ENCODE measurements at regions not wholly inside any gene's neighbourhood (a gene's known extent, or its start where the extent isn't known, plus 50 kb on each side); places are given as distances from the start of the nearest gene placed in this dataset.

GRCh38 chr1:118371612-118372011, 186.6 kb upstream of the SPAG17 start:
- Mint-ChIP-seq H3K4me1 (no peaks in the 10 kb centered on the region), H3K4me3 (no peak overlapping the region), H3K9me3 (peaks cover 13 to 22% of the 10 kb centered on the region in 2 donors), H3K27ac (no peak overlapping the region), H3K27me3 (ENCODE audit: low read depth in 2 of 2) (no peaks in the 10 kb centered on the region), H3K36me3 (peaks cover under 1% of the 10 kb centered on the region)
- no peak for DNase-seq
- TF ChIP-seq CTCF (IDR thresholded peaks at IDR 0.05): no peak
- peaks cover 7% of the 10 kb centered on the region for H3K9me3 ChIP-seq (ENCODE audit: control insufficient read depth, insufficient read depth, low read length)
- no peak for ATAC-seq
- intact Hi-C loops (cut with micrococcal nuclease): no loop called here
- H3K27ac ChIP-seq (ENCODE audit: low read length): no peak overlapping the region
- H3K4me3 ChIP-seq (ENCODE audit: low read length): no peak overlapping the region
- no peaks in the 10 kb centered on the region for H3K4me1 ChIP-seq (ENCODE audit: control insufficient read depth, insufficient read depth, low read length)
- H3K27me3 ChIP-seq (ENCODE audit: control insufficient read depth, insufficient read depth, low read length): no peaks in the 10 kb centered on the region
- H3K36me3 ChIP-seq (ENCODE audit: control insufficient read depth, insufficient read depth, low read length): no peaks in the 10 kb centered on the region

GRCh38 chr1:118370861-118371260, 185.8 kb upstream of the SPAG17 start:
- no peaks in the 10 kb centered on the region for H3K27me3 Mint-ChIP-seq (ENCODE audit: low read depth in 2 of 2)
- no peaks in the 10 kb centered on the region for H3K27me3 ChIP-seq (ENCODE audit: control insufficient read depth, insufficient read depth, low read length)
- H3K27ac Mint-ChIP-seq: no peak overlapping the region
- ATAC-seq (no peak), DNase-seq (no peak)
- H3K4me1 Mint-ChIP-seq: no peaks in the 10 kb centered on the region
- no peak for TF ChIP-seq CTCF (IDR thresholded peaks at IDR 0.05)
- H3K4me1 ChIP-seq (ENCODE audit: control insufficient read depth, insufficient read depth, low read length): no peaks in the 10 kb centered on the region
- intact Hi-C loops (cut with micrococcal nuclease): no loop called here
- no peak overlapping the region for H3K4me3 ChIP-seq (ENCODE audit: low read length)
- H3K9me3 Mint-ChIP-seq: peaks cover 13 to 22% of the 10 kb centered on the region in 2 donors
- no peaks in the 10 kb centered on the region for H3K36me3 ChIP-seq (ENCODE audit: control insufficient read depth, insufficient read depth, low read length)
- no peaks in the 10 kb centered on the region for H3K36me3 Mint-ChIP-seq
- H3K4me3 Mint-ChIP-seq: no peak overlapping the region
- H3K27ac ChIP-seq (ENCODE audit: low read length): no peak overlapping the region
- H3K9me3 ChIP-seq (ENCODE audit: control insufficient read depth, insufficient read depth, low read length): peaks cover 7% of the 10 kb centered on the region

- H3K27ac Mint-ChIP-seq: no peak overlapping the region
- H3K9me3 ChIP-seq (ENCODE audit: control insufficient read depth, insufficient read depth, low read length): no peaks in the 10 kb centered on the region
- no peaks in the 10 kb centered on the region for H3K27me3 ChIP-seq (ENCODE audit: control insufficient read depth, insufficient read depth, low read length)
- no CpG with 5 or more reads among the region's 1 CpG for WGBS (ENCODE audit: insufficient coverage)
- no peak for TF ChIP-seq CTCF (IDR thresholded peaks at IDR 0.05)
- H3K36me3 Mint-ChIP-seq: no peaks in the 10 kb centered on the region
- H3K9me3 Mint-ChIP-seq: peaks cover 9 to 12% of the 10 kb centered on the region in 2 donors
- ATAC-seq (no peak), DNase-seq (no peak)
- H3K27ac ChIP-seq (ENCODE audit: low read length): no peak overlapping the region
- no peak overlapping the region for H3K4me3 ChIP-seq (ENCODE audit: low read length)
- no peaks in the 10 kb centered on the region for H3K4me1 ChIP-seq (ENCODE audit: control insufficient read depth, insufficient read depth, low read length)
- intact Hi-C loops (cut with micrococcal nuclease): no loop called here
- no peaks in the 10 kb centered on the region for H3K4me1 Mint-ChIP-seq
- H3K36me3 ChIP-seq (ENCODE audit: control insufficient read depth, insufficient read depth, low read length): no peaks in the 10 kb centered on the region
- no peaks in the 10 kb centered on the region for H3K27me3 Mint-ChIP-seq (ENCODE audit: low read depth in 2 of 2)
- no peak overlapping the region for H3K4me3 Mint-ChIP-seq
These were observed 181.3 kb upstream of the SPAG17 start for GRCh38 chr1:118366286-118366685.

GRCh38 chr1:118364882-118365281, 179.9 kb upstream of the SPAG17 start:
- intact Hi-C loops (cut with micrococcal nuclease): loop anchor here (1.0 kb wide), 1 partner anchor 40 kb away; no protein-coding TSS in a partner anchor

More at GRCh38 chr1:118364882-118365281, 179.9 kb upstream of the SPAG17 start:
- Histone ChIP-seq H3K9me3 (ENCODE audit: control insufficient read depth, insufficient read depth, low read length) (no peaks in the 10 kb centered on the region), H3K36me3 (ENCODE audit: control insufficient read depth, insufficient read depth, low read length) (no peaks in the 10 kb centered on the region), H3K4me3 (ENCODE audit: low read length) (no peak overlapping the region), H3K4me1 (ENCODE audit: control insufficient read depth, insufficient read depth, low read length) (no peaks in the 10 kb centered on the region), H3K27ac (ENCODE audit: low read length) (no peak overlapping the region), H3K27me3 (ENCODE audit: control insufficient read depth, insufficient read depth, low read length) (no peaks in the 10 kb centered on the region)
- H3K4me1 Mint-ChIP-seq: no peaks in the 10 kb centered on the region
- no CpG with 5 or more reads among the region's 1 CpG for WGBS (ENCODE audit: insufficient coverage)
- H3K4me3 Mint-ChIP-seq: no peak overlapping the region
- no peaks in the 10 kb centered on the region for H3K36me3 Mint-ChIP-seq
- DNase-seq (no peak), ATAC-seq (no peak)
- H3K27me3 Mint-ChIP-seq (ENCODE audit: low read depth in 2 of 2): no peaks in the 10 kb centered on the region
- H3K27ac Mint-ChIP-seq: no peak overlapping the region
- no peak for TF ChIP-seq CTCF (IDR thresholded peaks at IDR 0.05)
- H3K9me3 Mint-ChIP-seq: peaks cover 14 to 17% of the 10 kb centered on the region in 2 donors

Data from natural killer cell (primary cell).